ENCODE measurements at regions not wholly inside any gene's neighbourhood (a gene's known extent, or its start where the extent isn't known, plus 50 kb on each side); places are given as distances from the start of the nearest gene placed in this dataset.
A peak's percentile ranks its signal among the peaks of the same experiment; 100 is the strongest.

DNA sequence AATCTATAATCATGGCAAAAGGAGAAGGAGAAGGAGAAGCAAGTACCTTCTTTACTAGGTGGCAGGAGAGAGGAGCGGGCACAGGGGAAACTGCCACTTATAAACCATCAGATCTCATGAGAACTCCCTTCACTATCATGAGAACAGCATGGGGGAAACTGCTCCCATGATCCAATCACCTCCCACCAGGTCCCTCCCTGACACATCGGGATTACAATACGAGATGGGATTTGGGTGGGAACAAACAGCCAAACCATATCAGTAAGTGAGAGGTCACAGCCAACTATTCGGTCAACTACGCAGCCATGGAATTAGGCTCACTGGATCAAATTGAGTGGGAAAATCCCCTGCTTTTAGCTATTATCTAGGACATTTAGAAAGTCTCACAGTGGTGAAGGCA is 54.2 kb upstream of the STEAP1B start:
- Histone ChIP-seq H3K27me3 (ENCODE audit: low read depth) (peaks cover 33% of the 10 kb centered on the region), H3K9me3 (replicated peaks) (no peaks in the 10 kb centered on the region), H3K4me3 (no peak overlapping the region), H3K4me1 (peaks cover 9% of the 10 kb centered on the region), H3K27ac (replicated peaks) (no peak overlapping the region), H3K36me3 (no peaks in the 10 kb centered on the region)
- DNase-seq: no peak
- TF ChIP-seq, protein P1, sequence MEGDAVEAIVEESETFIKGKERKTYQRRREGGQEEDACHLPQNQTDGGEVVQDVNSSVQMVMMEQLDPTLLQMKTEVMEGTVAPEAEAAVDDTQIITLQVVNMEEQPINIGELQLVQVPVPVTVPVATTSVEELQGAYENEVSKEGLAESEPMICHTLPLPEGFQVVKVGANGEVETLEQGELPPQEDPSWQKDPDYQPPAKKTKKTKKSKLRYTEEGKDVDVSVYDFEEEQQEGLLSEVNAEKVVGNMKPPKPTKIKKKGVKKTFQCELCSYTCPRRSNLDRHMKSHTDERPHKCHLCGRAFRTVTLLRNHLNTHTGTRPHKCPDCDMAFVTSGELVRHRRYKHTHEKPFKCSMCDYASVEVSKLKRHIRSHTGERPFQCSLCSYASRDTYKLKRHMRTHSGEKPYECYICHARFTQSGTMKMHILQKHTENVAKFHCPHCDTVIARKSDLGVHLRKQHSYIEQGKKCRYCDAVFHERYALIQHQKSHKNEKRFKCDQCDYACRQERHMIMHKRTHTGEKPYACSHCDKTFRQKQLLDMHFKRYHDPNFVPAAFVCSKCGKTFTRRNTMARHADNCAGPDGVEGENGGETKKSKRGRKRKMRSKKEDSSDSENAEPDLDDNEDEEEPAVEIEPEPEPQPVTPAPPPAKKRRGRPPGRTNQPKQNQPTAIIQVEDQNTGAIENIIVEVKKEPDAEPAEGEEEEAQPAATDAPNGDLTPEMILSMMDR (IDR thresholded peaks at IDR 0.05; ENCODE audit: borderline replicate concordance): no peak
- intact Hi-C loops (cut with micrococcal nuclease): no loop called here

DNA sequence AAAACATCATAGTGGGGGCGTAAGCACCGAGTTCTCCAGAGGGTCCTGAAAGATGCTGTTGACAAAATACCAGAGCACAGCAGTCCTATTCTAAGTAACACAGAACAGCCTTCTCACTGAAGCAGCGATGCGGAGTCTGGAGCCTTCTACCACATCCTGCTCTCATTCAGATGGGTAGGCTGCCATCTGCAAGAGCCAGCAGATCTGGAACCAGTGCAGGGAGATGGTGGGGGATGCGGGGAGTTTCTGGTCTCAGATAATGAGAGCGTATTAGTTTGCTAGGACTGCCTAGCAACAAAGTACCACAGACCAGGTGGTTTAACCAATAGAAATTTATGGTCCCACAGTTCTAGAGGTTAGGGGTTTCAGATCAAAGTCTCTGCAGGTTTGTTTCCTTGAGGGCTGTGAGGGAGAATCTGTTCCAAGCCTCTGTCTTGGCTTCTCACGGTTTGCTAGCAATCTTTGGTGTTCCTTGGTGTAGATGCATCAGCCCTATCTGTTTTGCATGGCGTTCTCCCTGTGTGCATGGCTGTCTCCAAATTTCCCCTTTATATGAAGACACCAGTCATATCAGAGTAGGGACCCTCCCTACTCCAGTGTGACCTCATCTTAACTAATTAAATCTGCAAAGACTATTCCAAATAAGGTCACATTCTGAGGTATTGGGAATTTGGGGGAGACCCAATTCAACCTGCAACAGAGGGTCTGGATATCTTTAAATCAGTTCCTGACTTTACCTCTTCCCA is 52.0 kb upstream of the STEAP1B start:
- intact Hi-C loops (cut with micrococcal nuclease): no loop called here
- peaks cover 56% of the 10 kb centered on the region for H3K27me3 ChIP-seq (ENCODE audit: low read depth)

DNA sequence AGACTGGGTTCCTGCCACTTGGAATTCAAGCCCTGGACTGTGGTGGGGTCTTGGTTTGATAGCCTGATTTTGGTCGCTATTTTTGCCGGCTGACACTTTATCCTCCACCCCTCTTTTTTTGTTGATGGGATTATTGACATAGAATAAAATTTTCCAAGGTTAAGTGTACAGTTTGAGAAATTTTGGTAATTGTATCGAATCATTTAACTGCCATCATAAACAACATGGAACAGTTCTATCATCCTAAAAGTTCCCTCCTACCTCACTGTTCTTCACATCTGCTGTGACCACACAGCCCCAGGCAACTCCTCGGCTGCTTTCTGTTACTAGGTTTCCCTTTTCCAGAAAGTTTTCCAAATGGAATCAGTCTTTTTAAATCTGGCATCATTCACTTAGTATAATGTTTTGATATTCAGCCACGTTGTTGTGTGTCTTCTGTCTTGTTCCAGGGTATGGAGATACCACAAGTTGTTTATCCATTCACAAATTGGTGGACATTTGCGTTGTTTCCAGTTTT is 50.6 kb upstream of the STEAP1B start:
- Histone ChIP-seq H3K9me3 (replicated peaks) (no peaks in the 10 kb centered on the region), H3K4me3 (no peak overlapping the region), H3K36me3 (no peaks in the 10 kb centered on the region), H3K27ac (replicated peaks) (no peak overlapping the region), H3K4me1 (peaks cover 9% of the 10 kb centered on the region), H3K27me3 (ENCODE audit: low read depth) (peaks cover 69% of the 10 kb centered on the region)
- TF ChIP-seq, protein P1 (IDR thresholded peaks at IDR 0.05; ENCODE audit: borderline replicate concordance): no peak
- no peak for DNase-seq
- intact Hi-C loops (cut with micrococcal nuclease): no loop called here

More for the DNA sequence above, 52.0 kb upstream of the STEAP1B start:
- DNase-seq: no peak
- H3K36me3 ChIP-seq: no peaks in the 10 kb centered on the region
- H3K4me1 ChIP-seq: peaks cover 9% of the 10 kb centered on the region
- no peaks in the 10 kb centered on the region for H3K9me3 ChIP-seq (replicated peaks)
- H3K27ac ChIP-seq (replicated peaks): no peak overlapping the region
- no peak overlapping the region for H3K4me3 ChIP-seq
- TF ChIP-seq, protein P1 (IDR thresholded peaks at IDR 0.05; ENCODE audit: borderline replicate concordance): no peak

DNA sequence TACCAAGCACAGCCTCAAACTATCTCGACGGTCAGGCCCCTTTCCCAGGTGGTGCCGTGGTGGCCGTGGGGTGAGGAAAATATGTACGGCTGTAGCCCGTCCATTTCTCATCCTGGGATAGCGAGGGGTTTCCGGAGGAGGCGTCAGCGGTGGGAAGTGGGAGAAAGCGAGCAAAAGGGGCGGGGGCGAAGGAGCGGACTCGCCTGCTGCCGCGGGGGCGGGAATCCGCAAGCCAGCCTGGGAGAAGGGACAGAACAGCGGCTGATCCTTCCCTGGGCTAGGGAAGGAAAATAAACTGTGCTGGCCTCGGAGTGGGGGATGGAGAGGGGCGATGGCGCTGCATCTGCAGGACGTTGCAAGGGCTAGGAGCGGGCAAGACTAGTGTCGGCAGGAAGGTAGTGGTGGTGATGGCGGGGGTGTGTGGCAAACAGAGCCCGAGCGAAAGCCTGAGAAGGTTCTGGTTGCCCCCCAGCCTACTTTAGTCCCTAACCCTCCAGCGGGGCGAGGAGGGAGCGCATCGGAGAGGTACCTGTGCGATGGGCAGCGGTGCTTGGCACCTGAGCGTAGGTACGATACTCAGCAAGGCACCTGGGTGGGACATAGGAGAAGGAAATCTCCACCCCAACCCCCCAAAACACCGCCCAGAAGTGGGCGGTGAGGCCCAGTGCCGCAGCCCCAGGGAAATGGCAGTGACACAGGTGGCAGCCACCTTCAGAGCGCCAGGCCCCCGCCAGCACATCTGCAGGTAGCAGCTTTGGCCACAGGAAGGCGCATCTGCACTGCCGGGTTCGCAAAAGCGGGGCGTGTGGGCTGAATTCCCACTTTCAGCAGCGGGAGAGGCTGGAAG is 49.9 kb upstream of the STEAP1B start:
- no peak overlapping the region for H3K27ac ChIP-seq (replicated peaks)
- H3K27me3 ChIP-seq (ENCODE audit: low read depth): peaks cover 76% of the 10 kb centered on the region
- H3K4me3 ChIP-seq: peak overlapping the region; percentile 50
- intact Hi-C loops (cut with micrococcal nuclease): no loop called here
- H3K4me1 ChIP-seq: peaks cover 9% of the 10 kb centered on the region
- TF ChIP-seq, protein P1 (IDR thresholded peaks at IDR 0.05; ENCODE audit: borderline replicate concordance): no peak
- no peaks in the 10 kb centered on the region for H3K36me3 ChIP-seq
- H3K9me3 ChIP-seq (replicated peaks): no peaks in the 10 kb centered on the region
- DNase-seq: no peak

Data from left ventricle myocardium inferior (tissue), 1 donor.